ENCODE measurements at regions not wholly inside any gene's neighbourhood (a gene's known extent, or its start where the extent isn't known, plus 50 kb on each side); places are given as distances from the start of the nearest gene placed in this dataset.
"Not testable (repeated sequence)": the region's sequence is repeated elsewhere in the genome, so short reads cannot be mapped to it uniquely, and the experiment has no call there.

DNA sequence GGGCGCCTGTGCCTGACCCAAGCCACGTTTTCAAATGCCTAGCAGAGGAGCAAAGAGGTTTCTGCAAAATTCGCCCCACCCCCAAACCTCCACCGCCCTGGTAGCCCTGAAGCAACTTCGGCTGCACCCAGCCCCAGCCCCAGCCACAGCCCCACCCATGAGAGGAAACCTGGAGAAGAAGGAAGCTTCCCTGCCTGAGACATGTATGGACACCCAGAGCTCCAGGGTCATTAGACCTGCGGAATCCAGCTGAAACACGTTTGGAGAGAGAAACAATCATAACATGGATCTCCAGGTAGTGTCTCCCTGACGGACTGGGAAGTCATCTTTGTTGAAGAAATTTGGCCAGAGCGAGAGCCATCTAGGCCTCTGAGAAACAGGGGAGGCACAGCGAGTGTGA, 100.4 kb upstream of the ZNF337 start:
- H3K9me3 ChIP-seq, H3K4me1 ChIP-seq, H3K36me3 ChIP-seq, H3K9ac ChIP-seq, H3K27me3 ChIP-seq, H3K4me2 ChIP-seq, H3K4me3 ChIP-seq, H4K20me1 ChIP-seq, H3K27ac ChIP-seq: not testable (repeated sequence)

DNA sequence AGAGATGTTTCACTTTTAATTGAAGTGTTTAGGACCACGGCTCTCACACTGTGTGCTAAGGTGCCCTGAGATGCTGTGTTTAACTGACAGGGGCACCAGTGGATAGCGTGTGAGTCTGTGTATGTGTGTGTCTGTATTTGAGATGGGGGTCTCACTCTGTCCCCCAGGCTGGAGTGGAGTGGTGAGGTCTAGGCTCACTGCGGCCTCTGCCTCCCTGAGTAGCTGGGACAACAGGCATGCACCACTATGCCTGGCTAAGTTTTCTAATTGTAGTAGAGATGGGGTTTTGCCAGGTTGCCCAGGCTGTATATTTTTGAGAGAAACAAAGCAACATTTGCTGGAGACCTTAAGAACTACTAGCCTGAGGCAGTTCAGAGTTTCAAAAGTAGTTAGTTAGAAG, 80.6 kb upstream of the ZNF337 start:
- H3K36me3 ChIP-seq, H4K20me1 ChIP-seq, H3K4me3 ChIP-seq, H3K4me2 ChIP-seq, H3K4me1 ChIP-seq, H3K27ac ChIP-seq, H3K9ac ChIP-seq, H3K27me3 ChIP-seq, H3K9me3 ChIP-seq: not testable (repeated sequence)

DNA sequence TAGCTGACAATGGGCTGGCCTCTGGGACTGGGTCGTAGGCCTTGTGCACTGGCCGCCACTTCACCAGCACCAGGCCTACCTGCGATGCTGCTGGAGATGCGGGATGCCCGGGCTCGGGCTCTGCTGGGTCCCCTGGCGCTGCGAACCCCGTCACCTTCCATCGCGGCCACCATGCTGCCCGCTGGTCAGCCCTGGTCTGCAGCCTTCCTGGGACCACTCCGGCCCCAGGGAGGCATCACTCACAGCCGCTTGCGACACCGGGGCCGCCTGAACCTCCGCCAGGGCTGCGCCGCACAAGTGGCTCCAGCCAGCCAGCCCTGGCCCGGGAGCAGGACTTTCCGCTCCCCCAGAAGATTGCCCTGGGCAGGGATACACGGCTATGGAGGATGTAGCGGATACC, 78.1 kb upstream of the ZNF337 start:
- not testable (repeated sequence) for H3K27ac ChIP-seq, H3K4me2 ChIP-seq, H3K4me3 ChIP-seq, H3K27me3 ChIP-seq, H3K9ac ChIP-seq, H3K9me3 ChIP-seq, H3K4me1 ChIP-seq, H4K20me1 ChIP-seq, H3K36me3 ChIP-seq

DNA sequence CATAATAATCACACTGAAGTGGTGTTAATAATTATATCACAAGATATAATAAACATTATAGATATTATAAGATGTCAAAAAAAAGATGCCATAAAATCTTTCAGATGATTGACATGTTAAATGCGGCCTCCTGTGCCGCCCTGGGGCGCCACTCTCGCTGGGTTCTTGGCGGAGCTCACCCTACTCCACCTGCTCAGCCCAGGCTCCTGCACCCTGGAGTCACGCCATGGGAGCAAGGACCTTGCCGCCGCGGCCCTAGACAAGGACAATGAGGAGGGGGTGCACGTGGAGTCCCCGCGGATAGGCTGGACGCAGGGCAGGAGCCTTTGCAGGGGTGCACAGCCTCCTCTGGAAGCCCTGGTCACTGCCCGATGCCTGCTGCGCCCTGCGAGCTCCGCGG, 77.5 kb upstream of the ZNF337 start:
- not testable (repeated sequence) for H3K4me3 ChIP-seq, H3K27me3 ChIP-seq

DNA sequence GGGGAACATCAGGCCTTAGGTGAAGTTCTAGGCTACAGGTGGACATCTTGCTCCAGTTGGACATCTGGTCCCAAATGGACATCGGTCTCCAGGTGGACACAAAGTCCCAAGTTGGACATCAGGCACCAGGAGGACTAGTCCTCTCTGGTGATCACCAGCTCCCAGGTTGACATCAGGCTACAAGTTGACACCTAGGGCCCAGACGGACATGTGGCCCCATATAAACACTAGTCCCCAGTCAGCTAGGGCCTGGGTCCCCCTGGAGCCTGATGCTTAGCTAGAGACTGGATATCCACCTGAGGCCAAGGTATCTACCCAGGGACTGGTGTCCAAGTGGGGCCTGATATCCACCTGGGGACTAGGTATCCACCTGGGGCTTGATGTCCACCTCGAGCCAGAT, 75.8 kb upstream of the ZNF337 start:
- H3K36me3 ChIP-seq, H4K20me1 ChIP-seq, H3K4me3 ChIP-seq, H3K27ac ChIP-seq, H3K9me3 ChIP-seq, H3K4me2 ChIP-seq, H3K9ac ChIP-seq, H3K27me3 ChIP-seq, H3K4me1 ChIP-seq: not testable (repeated sequence)

More for the DNA sequence above, 77.5 kb upstream of the ZNF337 start:
- H3K36me3 ChIP-seq, H3K9me3 ChIP-seq, H3K9ac ChIP-seq, H3K4me2 ChIP-seq, H3K4me1 ChIP-seq, H3K27ac ChIP-seq, H4K20me1 ChIP-seq: not testable (repeated sequence)

DNA sequence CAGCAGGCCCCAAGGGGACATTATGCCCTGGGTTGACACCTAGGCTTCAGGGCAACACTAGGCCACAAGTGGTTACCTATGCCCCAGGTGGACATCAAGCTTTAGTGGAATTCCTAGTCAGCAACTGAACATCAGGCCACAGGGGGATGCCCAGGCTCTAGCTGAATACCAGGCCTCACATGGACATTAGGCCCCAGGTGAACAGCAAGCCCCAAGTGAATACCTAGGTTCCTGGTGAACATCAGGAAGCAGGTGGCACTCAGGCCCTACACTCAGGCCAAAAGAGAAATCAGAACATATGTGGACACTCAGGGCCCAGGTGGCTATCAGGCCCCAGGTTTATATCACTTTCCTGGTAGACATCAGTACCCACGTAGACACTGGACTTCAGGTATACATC, 75.2 kb upstream of the ZNF337 start:
- H3K27ac ChIP-seq, H3K36me3 ChIP-seq, H3K9me3 ChIP-seq, H3K4me3 ChIP-seq, H4K20me1 ChIP-seq, H3K27me3 ChIP-seq, H3K4me1 ChIP-seq, H3K9ac ChIP-seq, H3K4me2 ChIP-seq: not testable (repeated sequence)

DNA sequence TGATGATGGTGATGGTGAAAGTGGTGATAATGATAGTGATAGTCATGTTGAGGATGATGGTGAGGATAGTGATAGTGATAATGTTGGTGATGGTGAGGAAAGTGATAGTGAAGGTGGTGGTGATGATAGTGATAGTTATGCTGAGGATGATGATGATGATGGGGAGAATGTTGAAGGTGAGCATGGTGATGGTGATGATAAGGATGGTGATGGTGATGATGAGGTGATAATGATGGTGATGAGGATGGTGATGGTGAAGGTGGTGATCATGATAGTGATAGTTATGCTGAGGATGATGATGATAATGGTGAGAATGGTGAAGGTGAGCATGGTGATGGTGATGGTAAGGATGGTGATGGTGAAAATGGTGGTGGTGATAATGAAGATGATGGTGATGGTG, 64.9 kb upstream of the ZNF337 start:
- H3K4me1 ChIP-seq: no peaks in the 10 kb centered on the region
- no peak overlapping the region for H3K4me3 ChIP-seq
- no peaks in the 10 kb centered on the region for H3K27me3 ChIP-seq
- H3K4me2 ChIP-seq: no peak overlapping the region
- H4K20me1 ChIP-seq: no peaks in the 10 kb centered on the region
- no peaks in the 10 kb centered on the region for H3K9me3 ChIP-seq
- no peak overlapping the region for H3K27ac ChIP-seq
- H3K36me3 ChIP-seq: no peaks in the 10 kb centered on the region
- TF ChIP-seq Cebpa-rat (IDR thresholded peaks at IDR 0.05): no peak
- no peak overlapping the region for H3K9ac ChIP-seq

DNA sequence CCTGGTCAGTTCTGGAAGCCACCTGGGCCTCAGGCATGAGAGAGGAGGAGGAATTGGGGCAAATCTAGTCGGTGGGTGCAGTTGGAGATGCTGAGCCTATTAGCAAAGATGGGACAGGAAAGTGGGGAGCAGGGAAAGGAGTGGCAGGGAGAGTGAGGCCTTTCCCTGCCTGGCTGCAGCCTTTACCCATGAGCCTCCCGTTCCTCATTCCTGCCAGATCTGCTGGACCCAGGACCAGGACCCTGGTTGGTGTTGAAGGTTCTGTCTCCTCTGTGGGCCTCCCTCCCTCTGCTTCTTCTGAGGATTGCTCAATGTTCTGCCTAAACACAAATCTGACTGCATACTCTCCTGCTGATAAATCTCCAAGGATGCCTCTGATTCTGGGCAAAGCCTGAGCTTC, 64.4 kb upstream of the ZNF337 start:
- not testable (repeated sequence) for H3K4me1 ChIP-seq, H3K27me3 ChIP-seq, H3K27ac ChIP-seq, H3K9ac ChIP-seq, H3K9me3 ChIP-seq, H4K20me1 ChIP-seq, H3K4me2 ChIP-seq, H3K4me3 ChIP-seq, H3K36me3 ChIP-seq

DNA sequence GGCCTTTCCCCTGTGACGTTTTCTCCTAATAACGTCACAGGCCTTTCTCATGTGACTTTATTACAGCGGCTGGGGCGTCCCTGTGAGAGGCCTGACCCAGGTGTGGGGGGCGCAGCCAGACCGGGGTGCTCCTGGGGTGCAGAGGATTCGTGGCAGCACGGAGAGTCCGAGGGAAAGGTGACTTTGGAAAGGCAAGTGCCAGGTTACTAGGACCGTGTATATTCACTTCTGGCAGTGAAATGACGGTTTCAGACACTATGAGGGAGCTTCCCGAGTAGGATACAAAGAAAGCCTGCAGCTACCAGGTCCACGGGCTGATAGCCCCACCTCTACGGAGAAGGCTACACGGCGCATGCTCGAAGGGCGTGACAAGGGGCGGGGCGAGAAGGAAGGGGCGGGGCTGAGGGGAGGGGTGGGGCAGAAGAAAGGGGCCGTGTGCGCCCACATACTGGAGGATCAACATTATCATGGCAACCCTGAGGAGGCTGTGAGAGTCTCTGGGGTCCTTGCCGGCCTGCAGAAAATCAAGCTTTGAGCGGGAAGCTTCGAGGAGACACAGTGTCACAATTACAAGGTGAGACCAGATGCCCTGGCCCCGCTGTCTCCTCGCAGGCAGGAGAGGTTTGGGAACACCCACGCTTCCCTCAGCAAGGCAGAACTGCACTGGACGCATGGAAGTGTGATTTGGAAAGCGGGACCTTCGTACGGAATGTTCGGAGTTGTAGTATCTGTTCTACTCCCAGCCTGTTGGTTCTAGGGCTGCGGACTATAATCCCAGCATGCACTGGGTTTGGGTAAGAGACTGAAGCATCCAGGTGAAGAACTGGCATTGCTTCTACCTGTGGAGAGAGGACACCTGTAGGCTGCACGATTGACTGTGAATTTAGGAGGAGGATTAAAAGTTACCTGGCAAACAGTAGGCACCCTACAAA, 54.4 kb upstream of the ZNF337 start:
- no peak overlapping the region for H3K9ac ChIP-seq
- no peaks in the 10 kb centered on the region for H4K20me1 ChIP-seq
- H3K27ac ChIP-seq: no peak overlapping the region
- H3K36me3 ChIP-seq: no peaks in the 10 kb centered on the region
- H3K4me2 ChIP-seq: no peak overlapping the region
- H3K9me3 ChIP-seq: no peaks in the 10 kb centered on the region
- no peak for TF ChIP-seq Cebpa-rat (IDR thresholded peaks at IDR 0.05)
- H3K27me3 ChIP-seq: no peaks in the 10 kb centered on the region
- H3K4me1 ChIP-seq: no peaks in the 10 kb centered on the region
- H3K4me3 ChIP-seq: no peak overlapping the region

DNA sequence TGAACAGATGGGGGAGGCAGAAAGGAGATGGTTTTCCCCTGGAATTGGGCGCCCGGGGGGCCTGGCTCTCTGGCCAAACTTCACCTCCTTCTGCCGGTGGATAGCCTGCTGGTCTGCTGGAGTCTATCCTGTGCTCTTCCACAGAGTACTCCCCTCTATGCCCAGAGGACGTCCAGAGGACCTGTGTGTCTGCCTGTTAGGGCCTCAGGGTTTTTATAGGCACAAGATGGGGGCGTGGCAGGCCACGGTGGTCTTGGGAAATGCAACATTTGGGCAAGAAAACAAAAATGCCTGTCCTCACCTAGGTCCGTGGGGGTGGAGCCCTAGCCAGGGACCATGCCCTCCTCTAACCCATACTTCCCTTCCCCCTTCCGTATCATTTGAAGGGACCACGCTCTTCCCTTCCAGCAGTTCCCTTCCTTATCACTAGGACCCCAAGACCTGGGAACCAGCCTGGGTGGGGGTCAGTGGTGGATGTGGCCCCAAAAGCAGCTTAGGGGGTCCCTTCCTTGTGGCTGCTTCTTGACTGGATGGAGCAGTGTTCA, 53.6 kb upstream of the ZNF337 start:
- no peak overlapping the region for H3K4me3 ChIP-seq
- no peak overlapping the region for H3K9ac ChIP-seq
- no peak overlapping the region for H3K27ac ChIP-seq
- H3K9me3 ChIP-seq: no peaks in the 10 kb centered on the region
- no peaks in the 10 kb centered on the region for H3K4me1 ChIP-seq
- no peak overlapping the region for H3K4me2 ChIP-seq
- TF ChIP-seq Cebpa-rat (IDR thresholded peaks at IDR 0.05): no peak
- no peaks in the 10 kb centered on the region for H4K20me1 ChIP-seq
- no peaks in the 10 kb centered on the region for H3K36me3 ChIP-seq
- no peaks in the 10 kb centered on the region for H3K27me3 ChIP-seq

DNA sequence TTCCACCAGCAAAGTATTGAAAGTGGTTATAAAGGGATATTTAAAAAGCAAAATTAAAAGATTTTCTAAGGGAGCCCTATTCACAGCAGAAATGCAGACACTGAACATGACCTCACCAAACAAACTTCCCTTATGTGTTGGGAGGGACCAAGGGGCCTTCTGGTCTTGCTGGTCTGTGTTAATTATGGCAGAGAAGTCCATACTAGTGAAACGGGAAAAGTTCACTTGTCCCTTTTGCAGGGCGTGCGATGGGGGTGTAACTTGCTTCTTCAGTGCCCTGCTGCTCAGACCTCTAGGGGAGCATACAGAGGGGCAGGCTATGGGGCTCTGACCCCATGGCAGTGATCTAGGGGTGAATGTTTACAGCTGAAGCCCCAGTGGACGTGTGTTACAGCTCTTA, 53.0 kb upstream of the ZNF337 start:
- Histone ChIP-seq H3K4me3 (no peak overlapping the region), H3K9me3 (no peaks in the 10 kb centered on the region), H3K4me1 (no peaks in the 10 kb centered on the region), H3K27ac (no peak overlapping the region), H3K36me3 (no peaks in the 10 kb centered on the region), H3K27me3 (no peaks in the 10 kb centered on the region), H4K20me1 (no peaks in the 10 kb centered on the region), H3K9ac (no peak overlapping the region), H3K4me2 (no peak overlapping the region)
- no peak for TF ChIP-seq Cebpa-rat (IDR thresholded peaks at IDR 0.05)
